HCEC 1CT (cell line): ENCODE measurements at regions not wholly inside any gene's neighbourhood (a gene's known extent, or its start where the extent isn't known, plus 50 kb on each side); places are given as distances from the start of the nearest gene placed in this dataset.

ENCODE experiments used
- DNase-seq: peaks from one replicate; pipeline ENCODE4 v3.0.0-alpha.2; 2017

DNA sequence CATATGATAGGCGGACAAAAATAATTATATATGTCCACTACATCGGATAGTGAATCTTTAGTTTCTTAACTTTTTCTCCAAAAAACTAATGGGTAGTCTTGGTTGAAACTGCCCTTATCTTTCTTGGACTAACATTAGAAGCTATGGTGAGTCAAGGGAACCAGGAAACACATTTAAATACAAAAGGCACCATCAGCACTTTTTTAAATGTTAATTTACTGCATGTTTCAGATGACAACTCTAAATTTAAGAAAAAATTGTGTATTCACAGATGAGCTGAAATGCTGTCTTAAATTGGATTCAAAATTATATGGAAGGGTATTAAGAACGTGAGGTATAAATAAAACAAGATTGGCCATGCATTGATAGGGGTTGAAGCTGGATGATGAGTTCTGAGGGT lies 75.6 kb upstream of the CERS6 start:
- DNase-seq, result no peak

GRCh38 chr2:168392024-168392423 lies 64.0 kb upstream of the CERS6 start:
- peak; percentile 46 for DNase-seq

- no peak for DNase-seq
Measured at GRCh38 chr2:168392797-168393196, 63.3 kb upstream of the CERS6 start.

- no peak for DNase-seq
Measured at GRCh38 chr2:168394262-168394661, 61.8 kb upstream of the CERS6 start.

- peak; percentile 8 for DNase-seq
Measured at GRCh38 chr2:168396131-168396530, 59.9 kb upstream of the CERS6 start.

GRCh38 chr2:168397629-168398028 lies 58.4 kb upstream of the CERS6 start:
- DNase-seq, result peak; percentile 6

GRCh38 chr2:168401048-168401556 lies 55.0 kb upstream of the CERS6 start:
- DNase-seq, result no peak

DNA sequence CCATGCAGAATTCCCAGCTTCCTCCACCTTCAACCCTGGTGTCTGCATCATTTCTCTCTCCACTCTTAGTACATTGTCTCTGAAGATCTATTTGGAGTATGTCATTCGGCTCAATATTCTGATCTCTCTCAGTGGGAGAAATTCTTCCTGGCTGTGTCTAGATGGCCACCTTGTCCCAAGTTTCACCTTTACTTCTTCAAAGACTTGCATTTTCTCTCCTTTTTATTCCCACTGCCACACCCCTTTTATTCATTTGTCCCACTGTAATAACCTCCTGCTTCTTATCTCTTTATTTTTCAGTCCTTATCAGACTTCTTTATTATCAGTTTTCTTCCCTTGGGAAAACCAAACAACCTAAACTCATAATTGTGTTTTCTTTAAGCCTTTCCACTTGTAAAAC lies 54.3 kb upstream of the CERS6 start:
- DNase-seq, result no peak

- no peak for DNase-seq
Measured at GRCh38 chr2:168402531-168402930, 53.5 kb upstream of the CERS6 start.

DNA sequence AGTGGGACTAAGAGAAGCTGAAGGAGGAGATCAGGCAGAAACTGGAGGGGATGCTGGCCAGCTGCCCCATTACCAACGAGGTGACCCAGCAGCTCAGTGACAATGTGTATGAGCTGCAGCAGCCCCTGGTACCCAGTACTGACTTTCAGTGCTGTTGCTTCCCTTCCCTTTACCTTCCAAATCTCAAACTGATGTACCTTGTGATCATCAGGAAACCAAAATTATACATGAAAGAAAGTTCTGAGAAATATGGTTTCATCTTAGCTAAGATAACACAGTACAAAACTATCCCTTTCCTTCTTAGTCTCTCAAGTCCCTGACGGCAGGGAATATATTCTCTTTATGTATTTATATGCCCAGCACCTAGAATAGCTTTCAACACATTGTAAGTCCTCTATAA lies 52.3 kb upstream of the CERS6 start:
- no peak for DNase-seq

DNA sequence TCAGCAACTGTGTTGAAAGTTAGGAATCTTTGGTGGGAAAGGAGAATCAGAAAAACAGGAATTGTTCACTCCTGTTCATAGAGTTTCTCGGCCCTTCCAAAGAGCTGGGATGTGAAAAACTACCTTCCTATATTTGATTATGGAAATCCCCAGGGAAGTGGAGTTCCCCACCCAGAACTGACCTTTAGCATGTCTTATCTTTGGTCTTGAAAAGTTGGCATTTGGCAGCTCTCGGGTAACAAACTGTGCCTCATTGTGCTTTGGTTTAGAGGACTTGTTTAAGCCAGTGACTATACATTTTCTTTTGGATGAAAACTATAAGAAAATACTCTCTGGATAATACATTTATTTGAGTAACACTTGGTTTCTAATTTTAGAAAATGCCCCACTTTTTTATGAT lies 51.3 kb upstream of the CERS6 start:
- no peak for DNase-seq
